ENCODE measurements at regions not wholly inside any gene's neighbourhood (a gene's known extent, or its start where the extent isn't known, plus 50 kb on each side); places are given as distances from the start of the nearest gene placed in this dataset.

DNA sequence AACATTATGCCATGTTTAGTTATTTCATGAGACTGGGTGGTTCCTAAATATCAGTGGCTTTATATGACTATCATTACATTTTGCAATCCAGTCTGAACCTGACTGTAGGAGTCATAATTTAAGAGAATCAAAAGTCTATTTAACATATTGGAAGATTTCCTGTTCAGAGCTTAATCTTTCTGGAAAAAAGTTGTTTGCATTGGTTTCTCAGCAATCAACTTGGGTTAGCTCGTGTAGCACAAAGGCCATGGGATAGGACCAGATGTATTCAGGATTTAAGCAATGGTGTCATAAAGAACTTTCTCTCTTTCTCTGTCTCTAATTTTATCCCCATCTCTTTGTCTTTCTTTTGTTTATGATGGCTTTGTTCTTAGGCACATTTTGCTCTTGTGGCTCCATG lies 296.0 kb upstream of the KCNN2 start:
- H4K20me1 ChIP-seq (ENCODE audit: control insufficient read depth, insufficient read depth, insufficient read length): no peaks in the 10 kb centered on the region
- no peaks in the 10 kb centered on the region for H3K27me3 Mint-ChIP-seq (ENCODE audit: low read depth)
- H2BK15ac ChIP-seq (ENCODE audit: low read depth, low read length): no peak overlapping the region
- no peak overlapping the region for H3K27ac ChIP-seq (ENCODE audit: insufficient read length, low read depth, low read length)
- no peak overlapping the region for H2AFZ ChIP-seq (ENCODE audit: low read length)
- no peak overlapping the region for H3K14ac ChIP-seq (ENCODE audit: insufficient read depth, low read length)
- no peak overlapping the region for H3K4ac ChIP-seq (ENCODE audit: low read depth, low read length)
- no peak for DNase-seq
- H2BK12ac ChIP-seq (ENCODE audit: insufficient read length, low read depth, low read length): no peak overlapping the region
- no peaks in the 10 kb centered on the region for H3K23me2 ChIP-seq (ENCODE audit: insufficient read length, low read depth, low read length, poor library complexity, severe bottlenecking)
- H2BK20ac ChIP-seq (ENCODE audit: low read depth, low read length, poor library complexity, severe bottlenecking): no peak overlapping the region
- H3K56ac ChIP-seq (ENCODE audit: insufficient read length, low read depth, low read length): no peak overlapping the region
- no peaks in the 10 kb centered on the region for H3K79me1 ChIP-seq (ENCODE audit: insufficient read depth, low read depth, low read length, poor library complexity, severe bottlenecking)
- no peak overlapping the region for H3K4me3 Mint-ChIP-seq
- H3K27ac Mint-ChIP-seq: no peak overlapping the region
- H3K23ac ChIP-seq (ENCODE audit: insufficient read length, low read depth, low read length): no peak overlapping the region
- H3K9me3 ChIP-seq (ENCODE audit: control insufficient read depth, low read depth, low read length): no peaks in the 10 kb centered on the region
- no peaks in the 10 kb centered on the region for H3K36me3 Mint-ChIP-seq (ENCODE audit: insufficient read depth in 1 of 3, low read depth in 3 of 3)
- H2BK5ac ChIP-seq (ENCODE audit: insufficient read length, low read length): no peak overlapping the region
- no peak overlapping the region for H4K8ac ChIP-seq (replicated peaks; ENCODE audit: insufficient read length, low read depth, low read length)
- no peak overlapping the region for H4K91ac ChIP-seq (ENCODE audit: insufficient read length, low read depth, low read length)
- H3K4me2 ChIP-seq (ENCODE audit: insufficient read depth, insufficient read length, low read length): no peak overlapping the region
- H2BK120ac ChIP-seq (ENCODE audit: low read depth, low read length, poor library complexity, severe bottlenecking): no peak overlapping the region
- no peaks in the 10 kb centered on the region for H3K79me2 ChIP-seq (ENCODE audit: insufficient read depth, low read length)
- H3K9me3 Mint-ChIP-seq: no peaks in the 10 kb centered on the region
- TF ChIP-seq, protein P1, sequence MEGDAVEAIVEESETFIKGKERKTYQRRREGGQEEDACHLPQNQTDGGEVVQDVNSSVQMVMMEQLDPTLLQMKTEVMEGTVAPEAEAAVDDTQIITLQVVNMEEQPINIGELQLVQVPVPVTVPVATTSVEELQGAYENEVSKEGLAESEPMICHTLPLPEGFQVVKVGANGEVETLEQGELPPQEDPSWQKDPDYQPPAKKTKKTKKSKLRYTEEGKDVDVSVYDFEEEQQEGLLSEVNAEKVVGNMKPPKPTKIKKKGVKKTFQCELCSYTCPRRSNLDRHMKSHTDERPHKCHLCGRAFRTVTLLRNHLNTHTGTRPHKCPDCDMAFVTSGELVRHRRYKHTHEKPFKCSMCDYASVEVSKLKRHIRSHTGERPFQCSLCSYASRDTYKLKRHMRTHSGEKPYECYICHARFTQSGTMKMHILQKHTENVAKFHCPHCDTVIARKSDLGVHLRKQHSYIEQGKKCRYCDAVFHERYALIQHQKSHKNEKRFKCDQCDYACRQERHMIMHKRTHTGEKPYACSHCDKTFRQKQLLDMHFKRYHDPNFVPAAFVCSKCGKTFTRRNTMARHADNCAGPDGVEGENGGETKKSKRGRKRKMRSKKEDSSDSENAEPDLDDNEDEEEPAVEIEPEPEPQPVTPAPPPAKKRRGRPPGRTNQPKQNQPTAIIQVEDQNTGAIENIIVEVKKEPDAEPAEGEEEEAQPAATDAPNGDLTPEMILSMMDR (conservative IDR thresholded peaks at IDR 0.05): no peak
- no peak overlapping the region for H3T11ph ChIP-seq (ENCODE audit: low read length)
- no peak overlapping the region for H3K9ac ChIP-seq (ENCODE audit: extremely low read depth, insufficient read length, low read length)
- H3K4me1 ChIP-seq (ENCODE audit: insufficient read depth, low read length): peaks cover 4% of the 10 kb centered on the region; the same call in 1 of the 2 replicates
- H3K4me1 Mint-ChIP-seq: peaks cover 23 to 25% of the 10 kb centered on the region in 2 experiments
- WGBS (ENCODE audit: extremely low coverage, insufficient read length, low lambda C conversion rate): no CpG with 5 or more reads among the region's 1 CpG
- H3K18ac ChIP-seq (ENCODE audit: insufficient read length, low read depth, low read length): no peak overlapping the region
- no peak overlapping the region for H4K5ac ChIP-seq (ENCODE audit: insufficient read length, low read depth, low read length)
- H2AK5ac ChIP-seq (ENCODE audit: insufficient read length, low read length): no peak overlapping the region
- H3K27me3 ChIP-seq (ENCODE audit: insufficient read depth, low read length): no peaks in the 10 kb centered on the region
